Liver (tissue), 8 donors: ENCODE measurements at regions not wholly inside any gene's neighbourhood (a gene's known extent, or its start where the extent isn't known, plus 50 kb on each side); places are given as distances from the start of the nearest gene placed in this dataset.

ENCODE experiments used
- DNase-seq: peaks from one replicate; pipeline ENCODE4 v3.0.0-alpha.2; 2017; ENCODE audit warnings: low spot score
- H3K27ac ChIP-seq, 2 donors: one replicate each; pipeline ENCODE4 v1.7.0; 2013; ENCODE audit warnings: inconsistent platforms in 2 of 2, low read length in 2 of 2, control low read depth in 1 of 2, low read depth in 1 of 2, mild to moderate bottlenecking in 1 of 2
- H3K27me3 ChIP-seq, 4 donors: one replicate each; pipeline versions ENCODE4 v1.6.1 to v1.7.0; 2013; ENCODE audit warnings: low read length in 3 of 4, inconsistent platforms in 1 of 4, mild to moderate bottlenecking in 1 of 4, moderate library complexity in 1 of 4; ENCODE audit not compliant: control insufficient read depth in 4 of 4, insufficient read depth in 4 of 4
- H3K36me3 ChIP-seq, 4 donors: one replicate each; pipeline versions ENCODE4 v1.6.1 to v1.7.0; 2013; ENCODE audit warnings: low read length in 3 of 4, mild to moderate bottlenecking in 3 of 4, low read depth in 1 of 4, moderate library complexity in 1 of 4; ENCODE audit not compliant: control insufficient read depth in 4 of 4, insufficient read depth in 3 of 4
- H3K4me1 ChIP-seq, 4 donors: one replicate each; pipeline versions ENCODE4 v1.6.1 to v1.7.0; 2013; ENCODE audit warnings: low read length in 3 of 4, mild to moderate bottlenecking in 3 of 4, moderate library complexity in 1 of 4; ENCODE audit not compliant: control insufficient read depth in 4 of 4, insufficient read depth in 4 of 4
- H3K4me3 ChIP-seq, 3 donors: one replicate each; pipeline versions ENCODE4 v1.6.1 to v1.7.0; 2013; ENCODE audit warnings: low read length in 3 of 3, control low read depth in 1 of 3, low read depth in 1 of 3, mild to moderate bottlenecking in 1 of 3
- H3K9ac ChIP-seq, 2 donors: one replicate each; pipeline ENCODE4 v1.7.0; 2013; ENCODE audit warnings: low read length in 2 of 2, mild to moderate bottlenecking in 2 of 2, moderate library complexity in 2 of 2, control low read depth in 1 of 2, low read depth in 1 of 2
- H3K9me3 ChIP-seq, 4 donors: one replicate each; pipeline versions ENCODE4 v1.6.1 to v1.7.0; 2013; ENCODE audit warnings: low read length in 3 of 4; ENCODE audit not compliant: control insufficient read depth in 4 of 4
- ATF3 ChIP-seq: IDR thresholded peaks from 2 replicates; pipeline ENCODE4 v1.6.1; 2016; ENCODE audit warnings: antibody characterized with exemption
- EGR1 ChIP-seq, 2 donors: IDR thresholded peaks; 2 replicates each; pipeline ENCODE4 v1.6.1; 2016 to 2018; ENCODE audit warnings: antibody characterized with exemption in 2 of 2, low read depth in 2 of 2
- FOXA1 ChIP-seq: IDR thresholded peaks from 2 replicates; pipeline ENCODE4 v1.6.1; 2016; ENCODE audit warnings: antibody characterized with exemption
- FOXA2 ChIP-seq: IDR thresholded peaks from 2 replicates; pipeline ENCODE4 v1.6.1; 2016; ENCODE audit warnings: antibody characterized with exemption
- GABPA ChIP-seq, 2 donors: IDR thresholded peaks in 1 of 2; conservative IDR thresholded peaks in 1 of 2; 2 replicates each; pipeline ENCODE4 v1.6.1; 2016; ENCODE audit warnings: antibody characterized with exemption in 2 of 2, mild to moderate bottlenecking in 1 of 2, moderate library complexity in 1 of 2
- HNF4A ChIP-seq, 2 donors: conservative IDR thresholded peaks; 2 replicates each; pipeline ENCODE4 v1.6.1; 2016; ENCODE audit warnings: antibody characterized with exemption in 2 of 2, mild to moderate bottlenecking in 2 of 2
- HNF4G ChIP-seq: IDR thresholded peaks from 2 replicates; pipeline ENCODE4 v1.6.1; 2016; ENCODE audit warnings: antibody characterized with exemption
- JUND ChIP-seq, 2 donors: IDR thresholded peaks; 2 replicates each; pipeline ENCODE4 v1.6.1; 2016; ENCODE audit warnings: antibody characterized with exemption in 2 of 2
- MAX ChIP-seq: IDR thresholded peaks from 2 replicates; pipeline ENCODE4 v1.6.1; 2016; ENCODE audit warnings: antibody characterized with exemption
- NR2F2 ChIP-seq: IDR thresholded peaks from 2 replicates; pipeline ENCODE4 v1.6.1; 2016; ENCODE audit warnings: antibody characterized with exemption
- RAD21 ChIP-seq, 2 donors: IDR thresholded peaks; 2 replicates each; pipeline ENCODE4 v1.6.1; 2016; ENCODE audit warnings: antibody characterized with exemption in 2 of 2, mild to moderate bottlenecking in 2 of 2
- RXRA ChIP-seq, 2 donors: IDR thresholded peaks; 2 replicates each; pipeline ENCODE4 v1.6.1; 2017 to 2018; ENCODE audit warnings: antibody characterized with exemption in 2 of 2, mild to moderate bottlenecking in 1 of 2
- SP1 ChIP-seq: IDR thresholded peaks from 2 replicates; pipeline ENCODE4 v1.6.1; 2018; ENCODE audit warnings: antibody characterized with exemption, mild to moderate bottlenecking
- TAF1 ChIP-seq: conservative IDR thresholded peaks from 2 replicates; pipeline ENCODE4 v1.6.1; 2016; ENCODE audit warnings: antibody characterized with exemption, mild to moderate bottlenecking
- YY1 ChIP-seq: IDR thresholded peaks from 2 replicates; pipeline ENCODE4 v1.6.1; 2016; ENCODE audit warnings: antibody characterized with exemption, mild to moderate bottlenecking
- ZBTB33 ChIP-seq: IDR thresholded peaks from 2 replicates; pipeline ENCODE4 v1.6.1; 2016; ENCODE audit warnings: antibody characterized with exemption
- WGBS: extraction: QIAGEN DNeasy Blood & Tissue Kit; methylation state at CpG from one replicate; pipeline ENCODE4 v1.1.7; 2013; 5-methylcytosine and 5-hydroxymethylcytosine counted together
- TF ChIP-seq, protein P1 (sequence below): IDR thresholded peaks from 2 replicates; pipeline ENCODE4 v1.6.1; 2016; ENCODE audit warnings: antibody characterized with exemption, mild to moderate bottlenecking
- TF ChIP-seq, protein P2 (sequence below): fragments of 150-350 bp; IDR thresholded peaks from 2 replicates; pipeline ENCODE4 v1.5.1; 2017; ENCODE audit warnings: improper control_type of control experiment, low read depth, low read length; ENCODE audit not compliant: missing input control
- donor health status: healthy.
- donor health status: healthy.
- donor health status: healthy.
- donor health status: healthy.
- donor health status: healthy.

GRCh38 chr4:60221866-60222265 is 978.3 kb upstream of the ADGRL3 start:
- H3K36me3 ChIP-seq: no peaks in the 10 kb centered on the region
- H3K27ac ChIP-seq: no peak overlapping the region
- WGBS: 91% methylated on average over 5 of the region's 5 CpGs
- no peak overlapping the region for H3K4me3 ChIP-seq
- no peak overlapping the region for H3K9ac ChIP-seq
- no peaks in the 10 kb centered on the region for H3K9me3 ChIP-seq
- no peaks in the 10 kb centered on the region for H3K27me3 ChIP-seq
- TF ChIP-seq TAF1 (no peak), HNF4G (no peak), GABPA (IDR thresholded peaks at IDR 0.05 in 1 of 2, conservative IDR thresholded peaks at IDR 0.05 in 1 of 2) (no peak), FOXA1 (no peak), HNF4A (conservative IDR thresholded peaks at IDR 0.05) (no peak), ZBTB33 (no peak), RXRA (IDR thresholded peaks at IDR 0.05) (no peak), RAD21 (IDR thresholded peaks at IDR 0.05) (no peak), JUND (IDR thresholded peaks at IDR 0.05) (no peak), EGR1 (IDR thresholded peaks at IDR 0.05; ENCODE audit: low read depth in 2 of 2) (no peak), SP1 (no peak), FOXA2 (no peak), MAX (no peak), ATF3 (no peak), NR2F2 (no peak), YY1 (no peak)
- TF ChIP-seq, protein P1, sequence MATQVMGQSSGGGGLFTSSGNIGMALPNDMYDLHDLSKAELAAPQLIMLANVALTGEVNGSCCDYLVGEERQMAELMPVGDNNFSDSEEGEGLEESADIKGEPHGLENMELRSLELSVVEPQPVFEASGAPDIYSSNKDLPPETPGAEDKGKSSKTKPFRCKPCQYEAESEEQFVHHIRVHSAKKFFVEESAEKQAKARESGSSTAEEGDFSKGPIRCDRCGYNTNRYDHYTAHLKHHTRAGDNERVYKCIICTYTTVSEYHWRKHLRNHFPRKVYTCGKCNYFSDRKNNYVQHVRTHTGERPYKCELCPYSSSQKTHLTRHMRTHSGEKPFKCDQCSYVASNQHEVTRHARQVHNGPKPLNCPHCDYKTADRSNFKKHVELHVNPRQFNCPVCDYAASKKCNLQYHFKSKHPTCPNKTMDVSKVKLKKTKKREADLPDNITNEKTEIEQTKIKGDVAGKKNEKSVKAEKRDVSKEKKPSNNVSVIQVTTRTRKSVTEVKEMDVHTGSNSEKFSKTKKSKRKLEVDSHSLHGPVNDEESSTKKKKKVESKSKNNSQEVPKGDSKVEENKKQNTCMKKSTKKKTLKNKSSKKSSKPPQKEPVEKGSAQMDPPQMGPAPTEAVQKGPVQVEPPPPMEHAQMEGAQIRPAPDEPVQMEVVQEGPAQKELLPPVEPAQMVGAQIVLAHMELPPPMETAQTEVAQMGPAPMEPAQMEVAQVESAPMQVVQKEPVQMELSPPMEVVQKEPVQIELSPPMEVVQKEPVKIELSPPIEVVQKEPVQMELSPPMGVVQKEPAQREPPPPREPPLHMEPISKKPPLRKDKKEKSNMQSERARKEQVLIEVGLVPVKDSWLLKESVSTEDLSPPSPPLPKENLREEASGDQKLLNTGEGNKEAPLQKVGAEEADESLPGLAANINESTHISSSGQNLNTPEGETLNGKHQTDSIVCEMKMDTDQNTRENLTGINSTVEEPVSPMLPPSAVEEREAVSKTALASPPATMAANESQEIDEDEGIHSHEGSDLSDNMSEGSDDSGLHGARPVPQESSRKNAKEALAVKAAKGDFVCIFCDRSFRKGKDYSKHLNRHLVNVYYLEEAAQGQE: no peak
- TF ChIP-seq, protein P2, sequence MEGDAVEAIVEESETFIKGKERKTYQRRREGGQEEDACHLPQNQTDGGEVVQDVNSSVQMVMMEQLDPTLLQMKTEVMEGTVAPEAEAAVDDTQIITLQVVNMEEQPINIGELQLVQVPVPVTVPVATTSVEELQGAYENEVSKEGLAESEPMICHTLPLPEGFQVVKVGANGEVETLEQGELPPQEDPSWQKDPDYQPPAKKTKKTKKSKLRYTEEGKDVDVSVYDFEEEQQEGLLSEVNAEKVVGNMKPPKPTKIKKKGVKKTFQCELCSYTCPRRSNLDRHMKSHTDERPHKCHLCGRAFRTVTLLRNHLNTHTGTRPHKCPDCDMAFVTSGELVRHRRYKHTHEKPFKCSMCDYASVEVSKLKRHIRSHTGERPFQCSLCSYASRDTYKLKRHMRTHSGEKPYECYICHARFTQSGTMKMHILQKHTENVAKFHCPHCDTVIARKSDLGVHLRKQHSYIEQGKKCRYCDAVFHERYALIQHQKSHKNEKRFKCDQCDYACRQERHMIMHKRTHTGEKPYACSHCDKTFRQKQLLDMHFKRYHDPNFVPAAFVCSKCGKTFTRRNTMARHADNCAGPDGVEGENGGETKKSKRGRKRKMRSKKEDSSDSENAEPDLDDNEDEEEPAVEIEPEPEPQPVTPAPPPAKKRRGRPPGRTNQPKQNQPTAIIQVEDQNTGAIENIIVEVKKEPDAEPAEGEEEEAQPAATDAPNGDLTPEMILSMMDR: no peak
- no peaks in the 10 kb centered on the region for H3K4me1 ChIP-seq
- no peak for DNase-seq
